GM13976 (cell line): ENCODE measurements at regions not wholly inside any gene's neighbourhood (a gene's known extent, or its start where the extent isn't known, plus 50 kb on each side); places are given as distances from the start of the nearest gene placed in this dataset.

ENCODE experiments used
- DNase-seq: peaks from one replicate; pipeline ENCODE4 v3.0.0; 2012; ENCODE audit warnings: low spot score
- in situ Hi-C: fragments of 300-500 bp; cut with MboI; formaldehyde crosslinking; loops from one replicate; pipeline ENCODE4 v1.12.0; 2022; ENCODE audit warnings: low sequenced_read_pairs, mixed read lengths, inconsistent platforms; ENCODE audit not compliant: unreplicated experiment
- TF ChIP-seq, protein P1 (sequence below): IDR thresholded peaks from 2 replicates; pipeline ENCODE4 v1.5.1; 2012; ENCODE audit warnings: borderline replicate concordance, mild to moderate bottlenecking; ENCODE audit not compliant: insufficient read depth; ENCODE audit errors: extremely low read depth, missing control alignments, control extremely low read depth

- TF ChIP-seq, protein P1, sequence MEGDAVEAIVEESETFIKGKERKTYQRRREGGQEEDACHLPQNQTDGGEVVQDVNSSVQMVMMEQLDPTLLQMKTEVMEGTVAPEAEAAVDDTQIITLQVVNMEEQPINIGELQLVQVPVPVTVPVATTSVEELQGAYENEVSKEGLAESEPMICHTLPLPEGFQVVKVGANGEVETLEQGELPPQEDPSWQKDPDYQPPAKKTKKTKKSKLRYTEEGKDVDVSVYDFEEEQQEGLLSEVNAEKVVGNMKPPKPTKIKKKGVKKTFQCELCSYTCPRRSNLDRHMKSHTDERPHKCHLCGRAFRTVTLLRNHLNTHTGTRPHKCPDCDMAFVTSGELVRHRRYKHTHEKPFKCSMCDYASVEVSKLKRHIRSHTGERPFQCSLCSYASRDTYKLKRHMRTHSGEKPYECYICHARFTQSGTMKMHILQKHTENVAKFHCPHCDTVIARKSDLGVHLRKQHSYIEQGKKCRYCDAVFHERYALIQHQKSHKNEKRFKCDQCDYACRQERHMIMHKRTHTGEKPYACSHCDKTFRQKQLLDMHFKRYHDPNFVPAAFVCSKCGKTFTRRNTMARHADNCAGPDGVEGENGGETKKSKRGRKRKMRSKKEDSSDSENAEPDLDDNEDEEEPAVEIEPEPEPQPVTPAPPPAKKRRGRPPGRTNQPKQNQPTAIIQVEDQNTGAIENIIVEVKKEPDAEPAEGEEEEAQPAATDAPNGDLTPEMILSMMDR = no peak
- in situ Hi-C loops = no loop called here
- peak; percentile 9 for DNase-seq
These were observed 214.7 kb upstream of the RTL1 start for GRCh38 chr14:101118233-101118632.

GRCh38 chr14:101118746-101119591 lies 215.4 kb upstream of the RTL1 start:
- no peak for DNase-seq
- TF ChIP-seq, protein P1 = no peak
- in situ Hi-C loops = no loop called here

- TF ChIP-seq, protein P1 = no peak
- DNase-seq = no peak
- in situ Hi-C loops = no loop called here
These were observed 216.5 kb upstream of the RTL1 start for GRCh38 chr14:101119830-101120571.

GRCh38 chr14:101120641-101121507 lies 217.4 kb upstream of the RTL1 start:
- TF ChIP-seq, protein P1 = no peak
- in situ Hi-C loops = no loop called here
- DNase-seq = no peak

- in situ Hi-C loops = no loop called here
- no peak for DNase-seq
- TF ChIP-seq, protein P1 = no peak
These were observed 218.1 kb upstream of the RTL1 start for GRCh38 chr14:101121508-101122139.
